Esophagus squamous epithelium (tissue), 4 donors: ENCODE measurements at regions not wholly inside any gene's neighbourhood (a gene's known extent, or its start where the extent isn't known, plus 50 kb on each side); places are given as distances from the start of the nearest gene placed in this dataset.

Source experiments
- CTCF ChIP-seq, 6 experiments: fragments of 450-650 bp in 4 of 6; fragments of 200-600 bp in 2 of 6; sonication (generic) in 2 of 6; IDR thresholded peaks; one replicate each; pipeline ENCODE4 v1.5.1; 2016 to 2019; ENCODE audit warnings: antibody characterized with exemption in 6 of 6, mild to moderate bottlenecking in 4 of 6, moderate library complexity in 4 of 6
- POLR2A ChIP-seq, 4 donors: fragments of 450-650 bp; IDR thresholded peaks; one replicate each; pipeline ENCODE4 v1.6.1; 2017; ENCODE audit warnings: antibody characterized with exemption in 4 of 4, mild to moderate bottlenecking in 4 of 4, moderate library complexity in 3 of 4

GRCh38 chr3:132980102-132980501, 58.1 kb upstream of the TMEM108 start:
- TF ChIP-seq CTCF (IDR thresholded peaks at IDR 0.05) (no peak), POLR2A (IDR thresholded peaks at IDR 0.05) (no peak)
